Caco-2 (cell line): ENCODE measurements at regions not wholly inside any gene's neighbourhood (a gene's known extent, or its start where the extent isn't known, plus 50 kb on each side); places are given as distances from the start of the nearest gene placed in this dataset.

Source experiments
- BruUV-seq: library from RNA; stranded (reverse); fragments of 400-500 nt; replicated peaks from 2 replicates; lab custom pipeline; 2021; lab: Mats Ljungman, UMichigan
- CTCF ChIA-PET: fragments of 300-600 bp; sonication (Branson Sonifier 250); formaldehyde crosslinking; loops from one replicate; lab custom pipeline; 2022; ENCODE audit warnings: antibody characterized with exemption; lab: Charles Lee
- POLR2A ChIA-PET: fragments of 300-600 bp; sonication (Branson Sonifier 250); formaldehyde crosslinking; loops from one replicate; lab custom pipeline; 2022; ENCODE audit warnings: antibody characterized with exemption; lab: Charles Lee
- DNase-seq, 2 experiments: peaks; one replicate each; pipeline versions ENCODE4 v3.0.0 to v3.0.0-alpha.2; 2020 to 2022
- H3K27me3 ChIP-seq: replicated peaks from 2 replicates; pipeline ENCODE4 v1.6.0; 2011; ENCODE audit warnings: low read length; ENCODE audit not compliant: control insufficient read depth, insufficient read depth
- H3K36me3 ChIP-seq: 2 replicates; pipeline ENCODE4 v1.5.1; 2011; ENCODE audit warnings: low read length; ENCODE audit not compliant: control insufficient read depth, insufficient read depth
- H3K4me1 ChIP-seq: fragments of 250-450 bp; sonication (Bioruptor Pico); 2 replicates; pipeline ENCODE4 v1.5.1; 2020; ENCODE audit warnings: mild to moderate bottlenecking
- H3K4me3 ChIP-seq: 2 replicates; pipeline ENCODE4 v1.5.1; 2011; ENCODE audit warnings: low read depth, mild to moderate bottlenecking, control low read depth, low read length
- H3K9me3 ChIP-seq: fragments of 250-450 bp; sonication (Bioruptor Pico); 2 replicates; pipeline ENCODE4 v1.5.1; 2020; ENCODE audit warnings: mild to moderate bottlenecking, moderate library complexity
- H3K27ac Mint-ChIP-seq: one replicate; pipeline ENCODE4 v1.8.0; 2022; ENCODE audit warnings: mixed read lengths; ENCODE audit not compliant: unreplicated experiment
- H3K27me3 Mint-ChIP-seq: one replicate; pipeline ENCODE4 v1.8.0; 2022; ENCODE audit warnings: mixed read lengths; ENCODE audit not compliant: insufficient read depth, unreplicated experiment
- H3K36me3 Mint-ChIP-seq: one replicate; pipeline ENCODE4 v1.8.0; 2022; ENCODE audit warnings: mild to moderate bottlenecking, mixed read lengths; ENCODE audit not compliant: insufficient read depth, unreplicated experiment
- H3K4me1 Mint-ChIP-seq: one replicate; pipeline ENCODE4 v1.8.0; 2022; ENCODE audit warnings: low read depth, mixed read lengths; ENCODE audit not compliant: unreplicated experiment
- H3K4me3 Mint-ChIP-seq: one replicate; pipeline ENCODE4 v1.8.0; 2022; ENCODE audit warnings: mild to moderate bottlenecking, moderate library complexity, mixed read lengths; ENCODE audit not compliant: unreplicated experiment
- H3K9me3 Mint-ChIP-seq: one replicate; pipeline ENCODE4 v1.8.0; 2022; ENCODE audit warnings: mixed read lengths; ENCODE audit not compliant: unreplicated experiment
- intact Hi-C: fragments of 100-400 bp; cut with micrococcal nuclease; formaldehyde crosslinking; loops from one replicate; pipeline ENCODE4 v1.10.0; 2022; ENCODE audit not compliant: unreplicated experiment
- TF ChIP-seq, protein P1 (sequence below), 2 experiments: fragments of 200-600 bp in 1 of 2; IDR thresholded peaks; 1 replicate in 1 of 2; 2 replicates in 1 of 2; pipeline versions ENCODE4 v1.5.1 to v1.8.0; 2011 to 2022; ENCODE audit warnings: antibody characterized with exemption in 1 of 2, control low read depth in 1 of 2, inconsistent platforms in 1 of 2, low read depth in 1 of 2, low read length in 1 of 2, mild to moderate bottlenecking in 1 of 2, moderate library complexity in 1 of 2; ENCODE audit not compliant: insufficient read depth in 1 of 2, severe bottlenecking in 1 of 2, unreplicated experiment in 1 of 2

DNA sequence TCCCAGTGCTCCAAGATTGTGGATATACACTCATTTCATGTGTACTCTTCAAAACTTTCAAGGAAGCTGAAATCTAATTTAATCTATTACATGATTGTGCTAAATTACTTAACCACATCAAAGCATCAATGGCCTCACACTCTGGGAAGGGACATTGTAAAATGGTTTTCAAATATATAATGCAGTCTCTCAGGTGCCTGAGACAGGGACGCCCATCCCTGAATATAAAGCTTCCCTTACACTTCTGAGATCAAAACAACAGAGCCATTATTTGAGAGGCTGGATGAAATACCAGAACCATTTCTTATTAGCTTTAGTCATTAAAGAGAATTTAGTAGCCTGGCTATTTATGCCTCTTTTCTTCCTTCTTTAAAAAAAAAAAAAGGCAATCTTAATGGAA lies 259.2 kb upstream of the NFIA start:
- Histone ChIP-seq H3K36me3 (no peaks in the 10 kb centered on the region), H3K27me3 (no peaks in the 10 kb centered on the region), H3K4me1 (no peaks in the 10 kb centered on the region), H3K9me3 (no peaks in the 10 kb centered on the region), H3K4me3 (no peak overlapping the region)
- intact Hi-C loops: no loop called here
- H3K4me1 Mint-ChIP-seq: no peaks in the 10 kb centered on the region
- no peak overlapping the region for H3K4me3 Mint-ChIP-seq
- TF ChIP-seq, protein P1, sequence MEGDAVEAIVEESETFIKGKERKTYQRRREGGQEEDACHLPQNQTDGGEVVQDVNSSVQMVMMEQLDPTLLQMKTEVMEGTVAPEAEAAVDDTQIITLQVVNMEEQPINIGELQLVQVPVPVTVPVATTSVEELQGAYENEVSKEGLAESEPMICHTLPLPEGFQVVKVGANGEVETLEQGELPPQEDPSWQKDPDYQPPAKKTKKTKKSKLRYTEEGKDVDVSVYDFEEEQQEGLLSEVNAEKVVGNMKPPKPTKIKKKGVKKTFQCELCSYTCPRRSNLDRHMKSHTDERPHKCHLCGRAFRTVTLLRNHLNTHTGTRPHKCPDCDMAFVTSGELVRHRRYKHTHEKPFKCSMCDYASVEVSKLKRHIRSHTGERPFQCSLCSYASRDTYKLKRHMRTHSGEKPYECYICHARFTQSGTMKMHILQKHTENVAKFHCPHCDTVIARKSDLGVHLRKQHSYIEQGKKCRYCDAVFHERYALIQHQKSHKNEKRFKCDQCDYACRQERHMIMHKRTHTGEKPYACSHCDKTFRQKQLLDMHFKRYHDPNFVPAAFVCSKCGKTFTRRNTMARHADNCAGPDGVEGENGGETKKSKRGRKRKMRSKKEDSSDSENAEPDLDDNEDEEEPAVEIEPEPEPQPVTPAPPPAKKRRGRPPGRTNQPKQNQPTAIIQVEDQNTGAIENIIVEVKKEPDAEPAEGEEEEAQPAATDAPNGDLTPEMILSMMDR (IDR thresholded peaks at IDR 0.05; ENCODE audit: insufficient read depth in 1 of 2, low read depth in 1 of 2, low read length in 1 of 2, severe bottlenecking in 1 of 2, unreplicated experiment in 1 of 2): no peak
- no peaks in the 10 kb centered on the region for H3K36me3 Mint-ChIP-seq
- H3K27ac Mint-ChIP-seq: no peak overlapping the region
- peaks cover 2% of the 10 kb centered on the region for H3K27me3 Mint-ChIP-seq
- DNase-seq: no peak
- CTCF ChIA-PET: no interaction called here
- no peaks in the 10 kb centered on the region for H3K9me3 Mint-ChIP-seq
- BruUV-seq: no TSS peak
- POLR2A ChIA-PET: no interaction called here

DNA sequence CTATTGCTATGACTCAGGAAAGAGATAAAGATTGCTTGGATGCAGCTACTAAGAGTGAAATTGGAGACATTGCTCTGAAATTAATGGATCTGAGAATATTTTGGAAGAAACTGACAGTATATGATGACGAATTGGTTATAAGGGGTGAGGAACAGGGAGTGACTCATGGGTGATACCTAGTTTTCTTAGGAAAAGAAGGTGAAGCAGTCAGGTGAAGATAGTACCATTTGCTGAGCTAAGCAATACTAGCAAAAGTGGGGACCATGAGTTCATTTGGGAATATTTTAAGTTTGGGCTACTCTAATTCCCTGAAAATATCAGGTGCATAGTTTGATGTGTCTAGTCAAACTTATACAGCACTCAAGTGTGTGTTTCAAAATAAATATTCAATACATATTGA lies 260.1 kb upstream of the NFIA start:
- Histone ChIP-seq H3K4me3 (no peak overlapping the region), H3K9me3 (no peaks in the 10 kb centered on the region), H3K4me1 (no peaks in the 10 kb centered on the region), H3K36me3 (no peaks in the 10 kb centered on the region), H3K27me3 (no peaks in the 10 kb centered on the region)
- ChIA-PET CTCF (no interaction called here), POLR2A (no interaction called here)
- Mint-ChIP-seq H3K9me3 (no peaks in the 10 kb centered on the region), H3K36me3 (no peaks in the 10 kb centered on the region), H3K27me3 (peaks cover 5% of the 10 kb centered on the region), H3K4me1 (no peaks in the 10 kb centered on the region), H3K27ac (no peak overlapping the region), H3K4me3 (no peak overlapping the region)
- intact Hi-C loops: no loop called here
- DNase-seq: no peak
- TF ChIP-seq, protein P1 (IDR thresholded peaks at IDR 0.05; ENCODE audit: insufficient read depth in 1 of 2, low read depth in 1 of 2, low read length in 1 of 2, severe bottlenecking in 1 of 2, unreplicated experiment in 1 of 2): no peak
- BruUV-seq: no TSS peak

DNA sequence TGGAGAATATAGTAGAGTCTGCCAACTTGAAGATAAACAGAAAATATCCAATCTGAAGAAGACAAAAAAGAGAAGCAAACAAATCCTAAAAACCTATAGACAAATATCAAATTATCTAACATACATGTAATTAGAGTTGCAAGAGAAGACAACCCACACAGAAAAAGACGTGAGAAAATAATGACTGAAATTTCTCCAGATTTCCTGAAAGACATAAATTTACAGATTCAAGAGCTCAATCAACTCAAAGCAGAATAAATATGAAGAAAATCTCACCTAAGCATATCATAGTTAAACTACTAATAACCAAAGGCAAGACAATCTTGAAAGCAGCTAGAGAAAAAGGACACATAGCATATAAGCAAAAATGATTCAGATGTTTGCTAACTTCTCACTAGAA lies 261.2 kb upstream of the NFIA start:
- Mint-ChIP-seq H3K36me3 (no peaks in the 10 kb centered on the region), H3K4me1 (no peaks in the 10 kb centered on the region), H3K4me3 (no peak overlapping the region), H3K27ac (no peak overlapping the region), H3K27me3 (peaks cover 5% of the 10 kb centered on the region), H3K9me3 (no peaks in the 10 kb centered on the region)
- ChIA-PET CTCF (no interaction called here), POLR2A (no interaction called here)
- intact Hi-C loops: no loop called here
- no peaks in the 10 kb centered on the region for H3K27me3 ChIP-seq
- no peak for DNase-seq
- H3K9me3 ChIP-seq: no peaks in the 10 kb centered on the region
- BruUV-seq: no TSS peak
- H3K4me3 ChIP-seq: no peak overlapping the region
- no peaks in the 10 kb centered on the region for H3K4me1 ChIP-seq
- no peaks in the 10 kb centered on the region for H3K36me3 ChIP-seq
- TF ChIP-seq, protein P1 (IDR thresholded peaks at IDR 0.05; ENCODE audit: insufficient read depth in 1 of 2, low read depth in 1 of 2, low read length in 1 of 2, severe bottlenecking in 1 of 2, unreplicated experiment in 1 of 2): no peak
